Left ventricle myocardium superior (tissue), 1 donor: ENCODE measurements at regions not wholly inside any gene's neighbourhood (a gene's known extent, or its start where the extent isn't known, plus 50 kb on each side); places are given as distances from the start of the nearest gene placed in this dataset.
"Not testable (repeated sequence)": the region's sequence is repeated elsewhere in the genome, so short reads cannot be mapped to it uniquely, and the experiment has no call there.

Experiments
- ATAC-seq: fragments of 200-7000 bp; cut with Tn5 transposase; one replicate; pipeline ENCODE4 v1.9.1; 2020; ENCODE audit warnings: mild to moderate bottlenecking, moderate library complexity
- DNase-seq: peaks from one replicate; pipeline ENCODE4 v3.0.0-alpha.2; 2020
- intact Hi-C: fragments of 100-400 bp; cut with micrococcal nuclease; formaldehyde crosslinking; loops from one replicate; pipeline ENCODE4 v1.11.0; 2022
- donor health status: DM: no; HTN: yes; CAD: no; lungs with severe emphysema.

DNA sequence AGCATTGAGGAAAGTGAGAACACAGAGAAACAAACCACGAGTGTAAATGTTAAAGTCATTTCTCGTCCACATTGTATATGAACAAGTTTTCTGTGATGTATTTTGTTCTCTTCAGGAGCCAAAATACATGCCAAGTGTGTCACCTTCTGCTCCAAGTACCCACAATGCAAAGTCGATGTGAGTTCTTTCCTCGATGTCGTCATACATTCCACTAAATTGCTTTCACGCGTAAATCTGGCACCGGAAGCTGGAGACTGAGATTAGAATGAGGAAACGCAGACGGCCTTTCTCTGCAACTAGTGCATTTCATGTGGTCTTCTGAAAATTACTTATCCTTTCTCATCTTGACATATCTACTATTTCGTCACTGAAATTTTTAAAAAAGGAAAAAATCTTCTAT, 118.5 kb upstream of the SALL3 start:
- ATAC-seq (peak; percentile 37), DNase-seq (no peak)
- intact Hi-C loops: no loop called here

DNA sequence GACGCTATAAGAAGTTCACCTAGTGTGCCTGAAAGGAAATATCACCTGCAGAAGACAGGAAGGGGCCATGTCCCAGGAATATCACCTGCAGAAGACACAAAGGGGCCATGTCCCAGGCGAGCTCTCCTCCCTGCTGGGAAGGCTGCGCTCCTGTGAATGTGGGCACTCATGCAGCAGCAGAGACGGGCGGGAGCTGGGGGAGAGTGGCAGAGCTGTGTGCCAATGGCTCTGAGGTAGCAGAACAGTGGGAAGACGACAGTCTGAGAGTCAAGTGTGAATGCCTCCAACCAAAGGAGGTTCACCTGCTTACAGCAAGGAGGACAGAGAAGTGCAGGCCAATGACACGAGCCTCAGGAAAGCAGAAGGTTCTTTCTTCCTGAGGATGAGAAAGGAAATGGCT, 117.9 kb upstream of the SALL3 start:
- intact Hi-C loops: no loop called here
- DNase-seq (no peak), ATAC-seq (no peak)

DNA sequence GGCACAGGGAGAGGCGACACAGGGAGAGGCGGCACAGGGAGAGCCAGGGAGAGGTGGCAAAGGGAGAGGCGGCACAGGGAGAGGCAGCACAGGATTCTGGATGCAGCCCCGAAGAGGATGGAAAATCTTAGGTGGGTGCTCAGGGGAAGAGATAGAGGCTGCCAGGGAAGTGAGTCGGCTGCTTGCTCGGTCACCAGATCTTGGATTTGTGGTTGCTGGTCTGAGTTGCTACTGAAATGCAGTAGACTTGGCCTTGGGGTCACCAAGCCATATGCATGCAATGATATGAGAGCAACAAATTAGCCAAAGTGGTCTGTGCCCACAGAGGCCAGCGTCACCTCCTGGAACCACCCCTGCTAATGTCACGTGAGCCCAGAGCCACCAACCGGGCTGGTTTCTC, 117.2 kb upstream of the SALL3 start:
- intact Hi-C loops: no loop called here
- ATAC-seq: no peak
- DNase-seq: no peak

DNA sequence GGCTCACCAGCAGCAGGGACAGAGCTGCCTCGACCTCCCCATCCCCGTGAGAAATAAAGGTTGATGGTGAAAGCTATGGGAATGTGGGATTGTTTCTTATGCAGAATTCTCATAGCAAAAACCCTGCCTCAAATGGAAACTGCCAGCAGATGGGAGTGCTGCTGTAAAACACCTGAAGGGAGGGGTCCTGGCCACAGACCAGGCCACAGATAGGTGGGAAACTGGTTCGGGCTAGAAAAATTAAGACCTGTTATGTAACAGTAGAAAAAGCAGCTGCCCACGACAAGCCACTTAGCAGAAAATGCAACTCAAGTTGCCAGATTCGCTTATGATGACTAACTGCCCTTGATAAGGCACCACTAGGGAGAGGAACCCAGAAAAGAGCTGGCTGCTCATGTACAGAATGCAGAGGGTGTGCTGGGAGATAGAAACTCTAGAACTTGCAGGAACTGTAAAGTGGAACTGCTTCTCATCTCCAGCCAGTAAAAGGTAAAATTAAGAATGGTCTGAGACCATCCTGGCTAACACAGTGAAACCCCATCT, 114.5 kb upstream of the SALL3 start:
- intact Hi-C loops: no loop called here
- DNase-seq: no peak
- ATAC-seq: peak; percentile 48

DNA sequence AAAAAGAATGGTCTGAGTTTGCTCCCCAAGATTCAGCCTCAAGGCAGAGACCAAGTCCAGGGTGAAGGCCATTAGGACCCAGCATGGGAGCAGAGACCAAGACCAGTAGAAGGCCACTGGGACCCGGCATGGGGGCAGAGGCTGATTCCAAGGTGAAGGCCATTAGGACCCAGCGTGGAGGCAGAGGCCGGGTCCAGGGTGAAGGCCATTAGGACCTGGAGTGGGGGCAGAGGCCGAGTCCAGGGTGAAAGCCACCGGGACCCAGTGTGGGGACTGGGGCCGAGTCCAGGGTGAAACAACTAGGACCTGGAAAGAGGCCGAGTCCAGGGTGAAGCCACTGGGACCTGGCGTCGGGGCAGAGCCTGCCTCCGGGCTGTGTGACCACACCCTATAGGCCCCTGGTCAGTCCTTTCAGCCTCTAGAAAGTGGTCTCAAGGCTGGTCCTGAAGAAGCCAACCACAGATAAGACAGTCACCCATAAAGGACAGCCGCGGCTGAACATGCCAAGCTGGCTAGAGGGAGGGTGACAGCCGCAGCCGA, 113.8 kb upstream of the SALL3 start:
- intact Hi-C loops: no loop called here
- no peak for DNase-seq
- ATAC-seq: no peak

DNA sequence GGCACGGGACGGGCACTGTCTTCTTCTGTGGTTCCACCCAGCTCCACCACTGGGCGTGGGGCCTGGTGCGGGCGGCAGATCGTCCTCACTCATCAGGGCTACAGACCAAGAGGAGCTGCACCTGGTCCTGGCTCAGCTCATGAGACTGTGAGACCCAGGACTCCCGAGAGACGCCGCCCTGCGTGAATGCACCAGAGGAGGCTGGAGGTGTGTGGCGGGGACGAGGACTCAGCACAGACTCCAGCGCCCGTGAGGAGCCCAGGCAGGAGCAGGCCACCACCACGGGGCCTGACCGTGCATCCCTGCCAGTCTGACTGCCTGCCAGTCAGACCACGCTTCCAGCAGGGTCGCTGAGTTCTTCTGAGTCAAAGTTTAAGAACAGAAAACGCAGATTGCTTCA, 112.5 kb upstream of the SALL3 start:
- intact Hi-C loops: no loop called here
- ATAC-seq: no peak
- DNase-seq: no peak

DNA sequence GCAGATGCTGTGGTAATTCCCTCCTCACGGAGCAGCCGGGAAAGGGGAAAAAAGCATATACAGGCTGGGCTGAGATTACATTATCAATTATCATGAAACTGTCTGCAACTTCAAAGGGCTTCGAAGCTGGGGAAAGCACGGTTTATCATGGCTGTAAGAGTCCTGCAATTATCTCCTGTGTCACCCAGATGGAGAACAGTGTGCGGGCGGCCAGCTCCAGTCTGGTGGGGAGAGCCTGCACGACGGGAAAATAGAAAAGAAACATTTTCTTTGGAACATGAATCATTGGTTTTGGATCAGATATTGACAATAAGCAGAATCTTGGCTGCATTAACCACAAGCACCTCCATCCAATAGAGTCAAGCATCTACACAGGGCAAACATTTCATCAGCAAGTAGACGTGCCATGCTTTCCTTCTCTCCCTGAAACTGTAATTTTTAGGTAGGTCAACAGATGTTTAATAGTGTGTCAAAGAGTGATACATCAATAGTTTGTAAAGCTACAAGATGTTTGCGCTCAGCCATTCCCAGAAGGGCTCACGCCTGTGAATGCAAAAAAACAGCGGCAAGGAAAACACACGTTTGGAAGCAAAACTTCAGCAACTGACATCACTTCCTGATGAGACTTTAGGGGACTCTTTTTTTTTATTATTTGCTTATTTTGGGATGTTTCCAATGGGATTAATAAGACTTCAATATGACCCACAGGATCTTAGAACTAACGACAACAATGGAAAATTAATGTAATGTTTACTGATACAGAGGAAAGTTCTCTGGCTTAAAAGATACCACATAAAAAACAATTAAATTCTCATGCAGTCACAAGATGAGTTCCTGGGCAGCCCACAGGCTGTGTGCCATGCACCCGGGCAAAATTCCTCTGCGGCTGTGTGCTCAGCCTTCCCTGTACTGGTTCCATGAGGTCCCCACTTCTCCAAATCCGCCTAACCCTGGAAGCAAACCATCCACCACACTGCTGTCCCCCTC, 111.0 kb upstream of the SALL3 start:
- intact Hi-C loops: no loop called here
- DNase-seq (no peak), ATAC-seq (peak; percentile 78)

DNA sequence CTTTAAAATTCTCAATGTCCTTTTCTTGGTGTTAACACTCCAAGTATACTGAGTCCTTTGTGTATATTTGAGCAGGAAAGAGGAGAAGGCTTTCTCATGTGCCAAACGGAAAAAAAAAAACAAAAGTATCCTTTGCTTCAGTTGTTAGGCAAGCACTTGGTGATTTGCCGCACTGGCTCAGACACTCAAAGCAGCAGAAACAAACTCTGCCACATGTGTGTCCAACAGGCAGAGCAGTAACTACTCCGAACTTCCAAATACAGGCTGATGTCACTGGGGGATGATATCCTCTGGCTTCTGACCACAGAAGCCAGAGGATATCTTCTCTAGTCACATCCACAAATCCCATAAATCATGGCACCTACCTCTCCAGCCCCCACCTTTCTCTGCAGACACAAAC, 108.0 kb upstream of the SALL3 start:
- ATAC-seq (peak; percentile 66), DNase-seq (peak; percentile 60)
- intact Hi-C loops: no loop called here

DNA sequence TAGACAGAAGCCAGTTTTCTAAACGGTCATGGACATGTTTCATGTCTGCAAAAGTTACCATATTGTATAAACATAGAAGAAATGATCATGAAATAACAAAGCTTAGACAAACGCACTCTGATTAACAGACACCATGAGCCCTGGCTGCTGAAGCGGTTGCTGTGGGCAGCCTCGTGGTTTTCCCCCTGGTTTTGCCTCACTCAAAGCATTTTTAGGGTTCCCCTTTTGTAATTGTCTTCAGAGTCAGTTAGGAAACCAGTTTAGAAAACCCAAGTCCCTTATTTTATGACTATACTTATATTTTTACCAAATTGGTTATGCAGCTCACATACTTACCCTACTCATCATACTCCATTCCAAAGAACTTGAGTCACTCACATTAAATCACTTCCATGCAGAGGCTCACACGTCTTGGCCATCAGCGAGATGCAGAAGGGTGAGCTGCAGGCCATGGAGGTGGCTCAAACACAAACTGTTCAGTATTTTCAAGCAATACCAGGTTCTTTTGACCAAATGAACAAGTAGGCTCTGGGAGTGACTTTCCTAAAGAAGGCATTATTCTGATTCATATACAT, 105.6 kb upstream of the SALL3 start:
- ATAC-seq (no peak), DNase-seq (no peak)
- intact Hi-C loops: no loop called here

DNA sequence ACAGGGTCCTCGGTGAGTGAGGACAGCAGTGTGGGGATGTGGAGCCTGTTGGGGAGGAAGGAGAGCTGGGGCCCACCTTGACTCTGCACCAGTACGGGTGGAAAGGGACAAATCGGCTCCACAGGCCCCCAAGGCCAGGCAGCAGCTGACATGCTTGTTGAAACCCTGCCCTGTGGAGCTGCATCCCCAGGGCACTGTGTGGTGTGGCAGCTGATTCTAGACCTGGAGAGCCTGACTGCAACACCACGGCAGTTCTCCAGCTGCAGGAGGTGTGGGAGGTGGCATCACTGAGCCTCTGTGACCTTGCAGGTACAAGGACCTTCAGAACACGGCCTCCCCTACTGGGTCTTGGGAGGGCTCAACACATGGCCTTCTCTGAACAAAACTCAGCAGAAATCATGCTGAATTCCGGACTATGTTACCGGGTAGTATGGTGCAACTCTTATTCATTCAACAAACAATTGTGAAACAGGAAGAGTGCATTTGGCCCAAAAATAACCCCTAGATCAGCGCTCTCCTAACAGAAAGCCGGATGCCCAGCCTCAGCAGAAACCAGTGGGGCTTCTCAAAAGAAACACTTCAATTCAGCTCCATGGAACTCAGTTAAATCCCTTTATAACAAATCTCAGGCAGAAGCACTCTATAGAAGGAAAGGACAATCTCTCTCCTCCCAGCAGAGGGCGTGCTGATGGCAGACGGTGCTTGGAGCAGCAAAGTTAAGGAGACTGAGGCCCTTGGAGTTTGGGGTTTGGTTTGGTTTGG, 104.4 kb upstream of the SALL3 start:
- DNase-seq: no peak
- no peak for ATAC-seq
- intact Hi-C loops: no loop called here

DNA sequence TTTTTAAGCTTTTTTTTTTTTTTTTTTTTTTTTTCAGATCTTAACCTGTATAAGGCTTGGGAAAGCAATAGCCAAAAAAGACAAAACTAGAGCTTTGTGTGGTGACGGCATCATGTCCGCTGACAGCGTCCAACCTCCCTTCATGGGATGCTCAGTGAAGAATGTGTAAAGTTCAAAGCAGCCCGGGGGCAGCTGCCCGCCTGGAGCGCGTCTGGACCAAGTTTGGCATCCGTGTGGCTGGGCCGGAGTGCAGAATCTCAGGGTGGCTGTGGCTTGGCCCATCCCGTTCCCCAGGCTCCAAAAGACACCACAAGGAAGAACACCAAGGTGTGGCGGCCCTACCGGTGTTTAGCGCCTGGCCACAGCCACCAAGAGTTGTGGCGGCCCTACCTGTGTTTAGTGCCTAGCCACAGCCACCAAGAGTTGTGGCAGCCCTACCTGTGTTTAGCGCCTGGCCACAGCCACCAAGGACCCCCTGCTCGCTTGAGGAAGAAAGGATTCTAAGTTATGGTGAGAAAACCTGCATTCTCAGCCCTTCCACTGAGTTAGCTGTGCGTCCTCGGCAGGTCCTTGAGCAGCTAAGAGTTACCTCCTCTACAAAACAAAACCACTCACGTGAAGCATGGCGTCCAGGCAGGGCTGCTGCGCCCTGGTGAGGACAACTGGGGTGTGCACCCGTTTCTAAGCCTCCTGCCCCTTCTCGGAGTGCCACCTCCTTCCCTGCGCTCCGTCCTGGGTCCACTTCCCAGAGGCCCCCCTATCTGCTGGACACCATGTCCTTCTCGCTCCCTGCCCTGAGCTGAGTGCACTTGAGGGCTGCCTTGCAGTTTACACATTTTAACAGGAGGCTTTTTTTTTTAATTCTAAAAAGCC, 103.6 kb upstream of the SALL3 start:
- intact Hi-C loops: no loop called here
- ATAC-seq (no peak), DNase-seq (no peak)

DNA sequence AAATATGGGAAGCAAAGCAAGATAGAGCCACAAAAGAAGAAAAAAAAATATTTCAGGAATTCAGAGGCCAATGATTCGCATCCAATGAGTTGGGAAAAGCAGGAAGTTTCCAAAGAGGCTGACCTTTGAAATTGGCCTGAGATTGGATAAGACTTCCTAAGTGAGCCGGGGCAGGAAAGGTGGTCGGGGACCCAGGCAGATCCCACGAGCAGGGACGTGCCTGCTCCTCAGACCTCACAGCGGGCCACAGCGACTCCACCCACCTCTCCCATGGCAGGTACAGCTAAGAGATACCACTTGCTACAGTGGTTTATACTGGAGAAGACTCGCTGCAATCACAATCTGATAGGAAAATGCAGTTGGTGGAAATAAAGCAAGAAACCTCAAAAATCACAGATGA, 102.8 kb upstream of the SALL3 start:
- intact Hi-C loops: no loop called here
- ATAC-seq (no peak), DNase-seq (no peak)

DNA sequence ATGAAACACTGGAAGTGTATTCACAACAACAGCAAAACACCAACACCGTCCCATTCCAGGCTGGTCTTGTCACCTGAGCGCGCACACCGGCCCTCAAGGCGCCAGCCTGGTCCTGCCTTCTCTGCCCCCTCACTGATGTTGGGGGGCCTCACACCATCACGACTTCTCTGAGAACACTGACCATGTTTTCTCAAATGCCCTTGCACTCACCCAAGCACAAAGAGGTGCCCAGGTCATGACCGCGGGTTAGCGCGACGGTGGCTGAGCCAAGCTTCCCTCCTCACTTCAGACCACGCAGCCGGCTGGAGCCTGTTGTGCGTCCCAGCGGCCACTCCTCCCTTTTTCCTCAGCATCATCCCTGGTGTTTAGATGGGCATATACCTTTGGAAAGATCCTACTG, 101.3 kb upstream of the SALL3 start:
- intact Hi-C loops: no loop called here
- ATAC-seq: no peak
- no peak for DNase-seq

DNA sequence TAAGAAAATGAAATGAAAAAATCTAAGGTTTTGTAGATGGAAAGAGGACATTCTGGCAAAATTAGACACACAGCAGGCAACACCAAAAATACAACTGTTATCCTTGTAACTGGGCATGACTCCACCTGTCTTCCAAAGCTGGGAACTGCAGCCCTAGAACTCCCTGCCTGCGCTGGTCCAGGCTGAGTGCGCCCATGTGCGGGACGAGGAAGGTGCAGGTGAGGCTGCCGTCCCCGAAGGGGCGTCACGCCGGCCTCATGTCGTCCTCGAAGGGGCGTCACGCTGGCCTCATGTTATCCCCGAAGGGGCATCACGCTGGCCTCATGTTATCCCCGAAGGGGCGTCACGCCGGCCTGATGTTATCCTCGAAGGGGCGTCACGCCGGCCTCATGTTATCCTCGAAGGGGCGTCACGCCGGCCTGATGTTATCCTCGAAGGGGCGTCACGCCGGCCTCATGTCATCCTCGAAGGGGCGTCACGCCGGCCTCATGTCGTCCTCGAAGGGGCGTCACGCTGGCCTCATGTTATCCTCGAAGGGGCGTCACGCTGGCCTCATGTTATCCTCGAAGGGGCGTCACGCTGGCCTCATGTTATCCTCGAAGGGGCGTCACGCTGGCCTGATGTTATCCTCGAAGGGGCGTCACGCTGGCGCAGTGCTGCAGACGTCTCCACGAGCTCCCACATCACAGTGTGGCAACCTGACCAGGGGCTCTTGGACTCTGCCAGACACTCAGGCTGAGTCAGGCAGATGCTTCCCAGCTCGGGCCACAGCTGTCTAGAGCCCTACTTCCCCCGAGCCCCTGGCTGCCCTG, 100.3 kb upstream of the SALL3 start:
- DNase-seq, intact Hi-C loops, ATAC-seq: not testable (repeated sequence)

DNA sequence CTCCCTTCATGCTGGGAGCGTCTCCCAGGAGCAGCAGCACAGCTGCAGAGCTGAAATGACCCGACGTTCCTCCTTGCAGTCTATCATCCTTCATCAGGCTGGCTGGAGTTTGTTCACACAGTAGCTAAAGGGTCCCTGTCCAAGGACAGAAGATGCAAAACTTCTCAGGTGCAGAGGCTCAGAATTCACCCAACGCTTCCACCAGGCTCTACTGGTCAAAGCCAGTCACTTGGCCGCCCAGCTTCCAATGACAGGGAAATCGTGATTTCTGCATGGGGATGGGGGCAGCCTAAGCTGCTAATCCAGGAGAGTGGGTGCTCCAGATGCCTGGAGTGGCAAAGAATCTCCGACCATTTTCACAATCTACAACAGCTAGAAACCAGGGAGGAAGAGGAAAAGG, 97.0 kb upstream of the SALL3 start:
- no peak for ATAC-seq
- no peak for DNase-seq
- intact Hi-C loops: no loop called here

DNA sequence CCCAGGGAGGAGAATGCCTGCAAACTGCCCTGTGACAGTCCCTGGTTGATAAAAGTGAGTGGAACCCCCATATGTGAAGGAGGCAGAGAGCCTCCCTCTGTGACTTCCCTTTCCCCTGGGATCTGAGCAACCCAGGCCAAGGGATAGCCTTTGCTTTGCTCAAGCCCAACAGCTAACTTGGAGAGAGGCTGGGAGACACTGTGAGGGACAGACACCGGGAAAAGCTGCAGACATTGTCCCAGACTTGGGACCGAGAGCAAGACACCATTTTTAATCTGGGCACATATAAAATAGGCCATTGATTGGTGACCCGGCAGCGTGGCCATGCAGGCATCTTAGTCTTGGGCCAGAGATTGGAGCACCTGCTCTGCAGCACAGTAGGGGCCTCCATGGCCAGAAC, 96.1 kb upstream of the SALL3 start:
- intact Hi-C loops: no loop called here
- DNase-seq (no peak), ATAC-seq (no peak)

DNA sequence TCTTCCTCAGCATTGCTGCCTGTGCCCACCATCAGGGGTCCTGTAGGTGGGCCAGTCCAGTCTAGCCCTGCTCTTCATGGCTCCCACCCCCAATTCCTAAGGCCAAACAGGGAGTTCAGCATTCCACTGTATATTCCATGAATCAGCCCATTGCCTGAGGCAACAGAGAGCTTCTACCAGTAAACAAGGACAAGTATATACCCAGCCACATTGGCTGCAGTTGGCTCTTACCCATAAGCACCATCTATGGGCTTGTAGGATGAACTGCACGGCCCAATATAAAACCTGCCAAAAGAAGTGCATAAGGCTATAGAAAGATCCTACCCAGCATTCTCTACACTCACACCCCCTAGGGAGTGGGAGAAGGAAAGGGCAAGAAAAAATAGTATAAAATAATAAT, 95.1 kb upstream of the SALL3 start:
- DNase-seq: no peak
- ATAC-seq: no peak
- intact Hi-C loops: no loop called here

DNA sequence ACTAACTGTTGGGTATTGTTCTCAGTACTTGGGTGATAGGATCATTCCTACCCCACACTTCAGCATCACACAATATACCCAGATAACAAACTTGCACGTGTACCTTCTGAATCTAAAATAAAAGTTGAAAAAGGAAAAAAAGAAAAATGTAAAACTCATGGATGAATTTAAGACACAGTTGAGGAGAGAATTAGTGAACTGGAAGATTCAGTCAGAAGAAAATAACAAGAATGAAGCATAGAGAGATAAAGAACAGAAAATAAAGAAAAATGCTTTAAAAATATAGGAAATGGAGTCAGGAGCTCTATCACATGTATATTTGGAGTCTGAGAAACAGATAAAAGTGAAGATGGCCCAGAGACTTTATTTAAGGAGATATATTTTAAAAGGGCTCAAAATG, 90.4 kb upstream of the SALL3 start:
- ATAC-seq (no peak), DNase-seq (no peak)
- intact Hi-C loops: no loop called here
